Motor neuron (in vitro differentiated cells): ENCODE measurements at regions not wholly inside any gene's neighbourhood (a gene's known extent, or its start where the extent isn't known, plus 50 kb on each side); places are given as distances from the start of the nearest gene placed in this dataset.

Experiments
- ATAC-seq, 8 experiments: fragments of 200-7000 bp; cut with Tn5 transposase; replicated peaks in 6 of 8; 2 replicates each; pipeline ENCODE4 v1.8.0; 2021; ENCODE audit warnings: mild to moderate bottlenecking in 8 of 8, moderate library complexity in 8 of 8
- H3K27ac ChIP-seq, 2 donors: fragments of 250-450 bp; sonication (Bioruptor Pico); 2 replicates each; pipeline ENCODE4 v1.9.0; 2021; ENCODE audit warnings: antibody characterized with exemption in 2 of 2, mild to moderate bottlenecking in 2 of 2, moderate library complexity in 1 of 2
- H3K4me1 ChIP-seq, 2 donors: fragments of 250-450 bp; sonication (Bioruptor Pico); replicated peaks in 1 of 2; 2 replicates each; pipeline ENCODE4 v1.6.1; 2021; ENCODE audit warnings: antibody characterized with exemption in 2 of 2, mild to moderate bottlenecking in 2 of 2, moderate library complexity in 1 of 2
- H3K4me3 ChIP-seq, 5 donors: fragments of 250-450 bp; sonication (Bioruptor Pico); 2 replicates each; pipeline ENCODE4 v1.9.0; 2021; ENCODE audit warnings: antibody characterized with exemption in 5 of 5, mild to moderate bottlenecking in 5 of 5, moderate library complexity in 4 of 5
- WGBS, 10 experiments: fragments of 450-650 bp; shearing (Covaris generic); methylation state at CpG; one replicate each; pipeline ENCODE4 v1.0.0; 2022; 5-methylcytosine and 5-hydroxymethylcytosine counted together
- in situ Hi-C, 9 experiments: fragments of 400-800 bp; cut with MboI; loops; one replicate each; pipeline ENCODE4 v1.15.0; 2021; ENCODE audit warnings: low sequenced_read_pairs in 9 of 9, low pct_unique_long_range_greater_than_20kb in 2 of 9; ENCODE audit not compliant: unreplicated experiment in 9 of 9

DNA sequence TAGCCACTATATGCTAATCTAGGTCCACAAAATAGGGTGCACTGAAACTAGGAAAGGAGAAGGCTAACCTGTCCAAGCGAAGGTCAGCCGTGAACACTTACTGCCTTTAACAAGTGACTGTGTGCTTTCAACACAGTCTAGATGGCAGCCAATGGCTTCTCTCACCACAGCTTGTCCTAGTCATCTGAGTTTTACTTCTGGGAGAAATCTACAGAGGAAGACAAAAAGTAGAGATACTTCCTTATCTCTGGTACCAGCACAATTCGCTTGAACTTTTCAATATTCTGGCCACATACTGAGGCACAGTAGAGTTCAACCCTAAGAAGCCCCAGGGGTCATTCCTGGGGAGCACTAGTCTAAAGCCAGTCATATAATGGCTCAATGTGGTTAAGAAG, 176.9 kb downstream of the BTG1 start:
- in situ Hi-C loops: no loop called here
- peaks cover 10 to 29% of the 10 kb centered on the region in 2 donors for H3K4me1 ChIP-seq
- WGBS, 10 experiments: 56 to 100% (median 91%) methylated on average over 1 to 3 of the region's 3 CpGs; no CpG with 5 or more reads in 3 of the 10 experiments
- no peak overlapping the region for H3K27ac ChIP-seq
- no peak overlapping the region for H3K4me3 ChIP-seq
- ATAC-seq: peak in 4 of 8 experiments; percentile 14 to 50 (median 30)

GRCh38 chr12:91968076-91968776, 177.4 kb downstream of the BTG1 start:
- ATAC-seq: peak in 5 of 8 experiments; percentile 27 to 71 (median 57)
- H3K4me1 ChIP-seq: peaks cover 10 to 29% of the 10 kb centered on the region in 2 donors
- no peak overlapping the region for H3K4me3 ChIP-seq
- H3K27ac ChIP-seq: no peak overlapping the region
- in situ Hi-C loops: no loop called here

DNA sequence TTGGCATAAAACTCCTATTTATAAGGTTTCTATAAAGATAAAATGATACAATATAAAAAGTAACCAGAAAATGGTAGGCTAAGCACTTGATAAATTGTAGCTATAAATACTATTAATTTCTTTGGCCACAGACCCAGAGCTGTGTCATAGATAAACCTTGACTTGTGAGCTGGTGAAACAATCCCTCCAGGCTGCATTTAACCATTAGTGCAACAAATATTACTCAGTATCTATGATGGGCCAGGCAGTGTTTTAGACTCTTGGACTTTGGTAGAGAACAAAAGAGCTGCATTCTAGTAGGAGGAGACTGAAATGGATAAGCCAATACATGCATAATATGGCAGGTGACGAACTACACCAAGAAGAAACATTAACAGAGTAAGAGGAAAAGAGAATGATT, 178.1 kb downstream of the BTG1 start:
- Histone ChIP-seq H3K27ac (no peak overlapping the region), H3K4me3 (no peak overlapping the region), H3K4me1 (peaks cover 10 to 29% of the 10 kb centered on the region in 2 donors)
- 82 to 100% (median 92%) methylated on average over 1 of the region's 1 CpG; no CpG with 5 or more reads in 1 of the 10 experiments for WGBS, 10 experiments
- ATAC-seq: no peak
- in situ Hi-C loops: no loop called here

- WGBS, 10 experiments: 0 to 55% (median 17%) methylated on average over 1 of the region's 1 CpG; no CpG with 5 or more reads in 2 of the 10 experiments
- in situ Hi-C loops: no loop called here
- Histone ChIP-seq H3K4me1 (peaks cover 10 to 29% of the 10 kb centered on the region in 2 donors), H3K4me3 (no peak overlapping the region), H3K27ac (peak overlapping the region in 1 of 2 donors; percentile 5)
- peak in 6 of 8 experiments; percentile 44 to 88 (median 84) for ATAC-seq
Measured at GRCh38 chr12:91965781-91966180, 179.9 kb downstream of the BTG1 start.

GRCh38 chr12:91964501-91964900, 181.1 kb downstream of the BTG1 start:
- no peak for ATAC-seq
- no peak overlapping the region for H3K4me3 ChIP-seq
- H3K27ac ChIP-seq: no peak overlapping the region
- in situ Hi-C loops: no loop called here
- H3K4me1 ChIP-seq: peaks cover 10 to 29% of the 10 kb centered on the region in 2 donors
- 57 to 100% (median 89%) methylated on average over 1 of the region's 1 CpG; no CpG with 5 or more reads in 1 of the 10 experiments for WGBS, 10 experiments

DNA sequence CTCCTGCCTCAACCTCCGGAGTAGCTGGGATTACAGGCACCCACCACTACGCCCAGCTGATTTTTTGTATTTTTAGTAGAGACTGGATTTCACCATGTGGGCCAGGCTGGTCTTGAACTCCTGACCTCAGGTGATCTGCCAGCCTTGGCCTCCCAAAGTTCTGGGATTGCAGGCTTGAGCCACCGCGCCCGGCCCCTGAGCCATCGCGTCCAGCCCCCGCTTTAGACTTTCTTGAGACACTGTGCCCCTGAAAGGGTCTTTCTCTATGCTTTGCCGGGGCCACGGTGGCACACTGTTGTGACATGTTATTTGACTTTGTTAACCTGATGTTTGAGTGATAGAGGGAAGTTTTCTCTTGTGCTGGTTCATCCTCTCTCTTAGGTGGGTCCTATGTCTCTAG, 186.4 kb downstream of the BTG1 start:
- WGBS, 10 experiments: 82 to 100% (median 98%) methylated on average over 2 to 7 of the region's 10 CpGs; no CpG with 5 or more reads in 2 of the 10 experiments
- Histone ChIP-seq H3K27ac (no peak overlapping the region), H3K4me3 (no peak overlapping the region), H3K4me1 (no peaks in the 10 kb centered on the region)
- no peak for ATAC-seq
- in situ Hi-C loops: no loop called here

DNA sequence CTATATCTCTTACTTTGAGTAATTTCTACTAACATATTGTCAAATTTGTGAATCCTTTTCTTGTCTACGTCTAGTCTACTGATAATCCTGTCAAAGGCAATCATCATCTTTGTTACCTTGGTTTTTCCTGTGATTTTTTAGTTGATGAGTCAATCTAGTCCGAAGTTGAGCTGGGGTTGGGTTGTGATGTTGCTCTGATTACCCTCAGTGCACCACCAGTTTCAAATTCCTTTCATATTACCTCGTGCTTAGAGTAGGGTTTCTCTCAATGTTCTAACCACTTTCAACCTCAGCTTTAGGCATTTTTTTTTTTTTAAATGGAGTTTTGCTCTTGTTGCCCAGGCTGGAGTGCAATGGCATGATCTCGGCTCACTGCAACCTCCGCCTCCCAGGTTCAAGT, 186.8 kb downstream of the BTG1 start:
- Histone ChIP-seq H3K4me1 (no peaks in the 10 kb centered on the region), H3K27ac (no peak overlapping the region), H3K4me3 (no peak overlapping the region)
- WGBS, 10 experiments: 35 to 100% (median 82%) methylated on average over 1 to 5 of the region's 5 CpGs
- in situ Hi-C loops: no loop called here
- no peak for ATAC-seq

DNA sequence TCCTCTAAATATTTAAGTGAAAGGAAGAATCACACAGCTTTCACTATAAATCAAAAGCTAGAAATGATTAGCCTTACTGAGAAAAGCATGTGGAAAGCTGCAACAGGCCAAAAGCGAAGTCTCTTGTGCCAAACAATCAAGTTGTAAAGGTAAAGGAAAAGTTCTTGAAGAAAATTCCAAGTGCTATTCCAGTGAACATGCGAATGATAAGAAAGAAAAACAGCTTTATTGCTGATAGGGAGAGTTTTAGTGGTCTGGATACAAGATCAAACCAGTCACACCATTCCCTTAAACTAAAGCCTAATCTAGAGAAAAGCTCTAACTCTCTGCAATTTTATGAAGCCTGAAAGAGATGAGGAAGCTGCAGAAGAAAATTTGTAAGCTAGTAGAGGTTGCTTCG, 190.9 kb downstream of the BTG1 start:
- Histone ChIP-seq H3K27ac (no peak overlapping the region), H3K4me1 (no peaks in the 10 kb centered on the region), H3K4me3 (no peak overlapping the region)
- in situ Hi-C loops: no loop called here
- WGBS, 10 experiments: 61 to 95% (median 73%) methylated on average over 1 to 3 of the region's 3 CpGs; no CpG with 5 or more reads in 1 of the 10 experiments
- ATAC-seq: no peak

DNA sequence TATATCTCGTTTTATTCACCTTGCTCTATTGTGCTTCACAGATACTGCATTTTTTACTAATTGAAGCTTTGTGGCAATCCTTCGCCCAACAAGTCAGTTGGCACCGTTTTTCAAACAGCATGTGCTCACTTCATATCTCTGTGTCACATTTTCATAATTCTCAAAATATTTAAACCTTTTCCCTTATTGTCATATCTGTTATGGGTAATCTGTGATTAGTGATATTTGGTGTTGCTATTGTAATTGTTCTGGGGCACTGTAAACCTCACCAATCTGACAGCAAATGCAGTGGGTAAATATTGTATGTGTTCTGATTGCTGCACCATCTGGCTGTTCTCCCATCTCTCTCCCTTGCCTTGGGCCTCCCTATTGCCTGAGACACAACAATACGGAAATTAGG, 191.3 kb downstream of the BTG1 start:
- ATAC-seq: no peak
- H3K4me3 ChIP-seq: no peak overlapping the region
- H3K27ac ChIP-seq: no peak overlapping the region
- H3K4me1 ChIP-seq: no peaks in the 10 kb centered on the region
- in situ Hi-C loops: no loop called here
- WGBS, 10 experiments: 43 to 100% (median 59%) methylated on average over 1 to 4 of the region's 4 CpGs

DNA sequence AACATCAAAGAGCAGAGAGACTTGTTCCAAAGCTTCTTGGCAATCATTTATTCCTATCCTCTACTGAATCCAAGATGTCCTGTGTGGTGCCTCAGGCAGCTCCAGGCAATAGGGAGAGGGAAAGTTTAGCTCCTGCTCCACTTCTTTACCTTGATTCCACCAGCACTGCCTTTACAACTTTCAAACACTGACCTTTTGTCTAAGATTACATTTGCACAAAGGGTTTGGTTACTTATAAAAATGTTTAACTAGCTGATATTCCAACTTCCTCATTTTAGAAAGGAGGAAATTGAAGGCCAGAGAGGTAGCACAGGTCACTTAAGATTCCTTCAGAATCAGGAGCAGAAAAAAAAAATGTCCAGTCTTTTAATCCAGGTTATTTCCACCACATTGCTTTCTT, 192.7 kb downstream of the BTG1 start:
- in situ Hi-C loops: no loop called here
- Histone ChIP-seq H3K4me3 (no peak overlapping the region), H3K4me1 (no peaks in the 10 kb centered on the region), H3K27ac (no peak overlapping the region)
- no peak for ATAC-seq

GRCh38 chr12:91951571-91951970, 194.1 kb downstream of the BTG1 start:
- no peak overlapping the region for H3K4me3 ChIP-seq
- WGBS, 10 experiments: 82 to 100% (median 96%) methylated on average over 1 to 5 of the region's 5 CpGs; no CpG with 5 or more reads in 5 of the 10 experiments
- in situ Hi-C loops: no loop called here
- H3K27ac ChIP-seq: no peak overlapping the region
- no peak for ATAC-seq
- no peaks in the 10 kb centered on the region for H3K4me1 ChIP-seq

DNA sequence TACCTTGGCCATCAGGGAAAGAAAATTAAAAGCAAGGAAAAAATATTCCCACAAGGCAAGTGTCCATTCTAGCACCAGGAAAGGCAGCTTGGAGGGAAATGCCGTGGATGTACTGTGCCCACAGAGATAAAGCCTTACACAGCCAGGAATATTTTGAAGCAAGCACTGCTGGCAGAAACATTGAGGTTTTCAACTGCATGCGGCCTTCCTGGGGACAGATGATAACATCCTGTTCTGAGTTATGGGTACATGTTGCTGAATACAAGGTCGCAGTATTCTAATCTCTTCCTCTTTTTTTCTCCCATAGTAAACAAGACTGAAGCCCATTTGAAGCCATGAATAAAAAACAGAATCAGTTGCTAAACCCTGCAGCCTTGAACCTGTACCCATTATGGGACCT, 197.1 kb downstream of the BTG1 start:
- in situ Hi-C loops: no loop called here
- Histone ChIP-seq H3K4me3 (no peak overlapping the region), H3K27ac (no peak overlapping the region), H3K4me1 (no peaks in the 10 kb centered on the region)
- 75 to 100% (median 93%) methylated on average over 1 to 3 of the region's 3 CpGs for WGBS, 10 experiments
- no peak for ATAC-seq

GRCh38 chr12:91947459-91947858, 198.2 kb downstream of the BTG1 start:
- in situ Hi-C loops: no loop called here
- ATAC-seq: no peak

DNA sequence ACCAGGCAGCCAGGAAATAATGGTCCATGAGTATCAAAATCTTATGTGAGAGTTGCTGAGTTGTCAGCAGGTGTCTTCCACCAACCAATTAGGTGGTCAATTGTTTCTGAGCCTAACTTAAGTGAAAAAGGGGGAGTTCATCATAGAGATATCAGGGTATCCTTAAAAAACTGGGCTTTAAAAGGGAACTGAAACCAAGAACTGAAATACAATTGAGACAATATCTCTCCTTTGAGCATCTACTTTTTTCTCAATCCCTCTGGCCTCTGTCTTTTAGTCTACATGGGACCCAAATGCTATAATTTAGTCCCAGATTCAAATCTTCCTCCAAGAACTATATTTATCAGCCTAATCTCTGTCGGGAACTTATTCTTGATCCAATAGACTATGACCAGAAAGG, 201.0 kb downstream of the BTG1 start:
- ATAC-seq: no peak
- in situ Hi-C loops: no loop called here
- WGBS, 10 experiments: 25 to 100% (median 86%) methylated on average over 1 of the region's 1 CpG; no CpG with 5 or more reads in 5 of the 10 experiments

More at GRCh38 chr12:91947459-91947858, 198.2 kb downstream of the BTG1 start:
- WGBS, 10 experiments: 80 to 100% (median 92%) methylated on average over 2 to 5 of the region's 5 CpGs; no CpG with 5 or more reads in 3 of the 10 experiments
- H3K4me1 ChIP-seq: no peaks in the 10 kb centered on the region
- no peak overlapping the region for H3K4me3 ChIP-seq
- no peak overlapping the region for H3K27ac ChIP-seq

More for the DNA sequence above, 201.0 kb downstream of the BTG1 start:
- Histone ChIP-seq H3K27ac (no peak overlapping the region), H3K4me1 (peaks cover 0 to 4% of the 10 kb centered on the region in 2 donors), H3K4me3 (no peak overlapping the region)
